Pancreas (tissue), 10 donors: ENCODE measurements at regions not wholly inside any gene's neighbourhood (a gene's known extent, or its start where the extent isn't known, plus 50 kb on each side); places are given as distances from the start of the nearest gene placed in this dataset.

Experiments used
- ATAC-seq, 4 donors: fragments of 200-7000 bp; cut with Tn5 transposase; one replicate each; pipeline versions ENCODE4 v1.8.0 to v1.9.1; 2020; ENCODE audit warnings: mild to moderate bottlenecking in 4 of 4, moderate library complexity in 4 of 4
- DNase-seq, 6 donors: peaks; one replicate each; pipeline ENCODE4 v3.0.0-alpha.2; 2020
- FAIRE-seq: peaks from 2 replicates; lab custom pipeline; 2012; peaks lifted over from hg19 to GRCh38; lab: Jason Lieb, UNC
- H3K27ac ChIP-seq, 4 donors: fragments of 200-600 bp; sonication (generic); 1 replicate in 3 of 4; 2 replicates in 1 of 4; pipeline versions ENCODE4 v1.5.0 to v1.8.0; 2020
- H3K27me3 ChIP-seq, 4 donors: fragments of 200-600 bp; one replicate each; pipeline ENCODE4 v1.8.0; 2021
- H3K36me3 ChIP-seq, 3 donors: fragments of 200-600 bp; sonication (generic) in 1 of 3; one replicate each; pipeline versions ENCODE4 v1.5.0 to v1.8.0; 2020 to 2021
- H3K4me1 ChIP-seq, 3 donors: fragments of 200-600 bp; one replicate each; pipeline ENCODE4 v1.8.0; 2021
- H3K4me3 ChIP-seq, 4 donors: fragments of 200-600 bp; sonication (generic) in 2 of 4; one replicate each; pipeline versions ENCODE4 v1.5.0 to v1.8.0; 2020 to 2021
- H3K9me3 ChIP-seq, 4 donors: fragments of 200-600 bp; one replicate each; pipeline ENCODE4 v1.8.0; 2021
- CTCF ChIP-seq, 4 donors: fragments of 200-600 bp; sonication (generic) in 3 of 4; IDR thresholded peaks; one replicate each; pipeline versions ENCODE4 v1.5.0 to v1.8.0; 2021; ENCODE audit warnings: antibody characterized with exemption in 4 of 4
- WGBS, 2 donors: extraction: QIAGEN DNeasy Blood & Tissue Kit; methylation state at CpG; one replicate each; pipeline ENCODE4 v1.1.7; 2013; 5-methylcytosine and 5-hydroxymethylcytosine counted together
- intact Hi-C, 3 donors: fragments of 100-400 bp; cut with DNase I; formaldehyde crosslinking; loops; one replicate each; pipeline versions ENCODE4 v1.11.1 to v1.14.2; 2022
- donor health status: healthy with polysubstance abuse.
- donor health status: DM: no; HTN: no; CAD: no; lungs with moderate emphysema.
- donor health status: DM: no; HTN: no; CAD: no.
- donor health status: control.
- donor health status: control.
- donor health status: Bipolar disorder and iron deficiency.
- donor health status: DM: yes; HTN: yes; CAD: no.
- donor health status: DM: no; HTN: no; CAD: no.
- donor health status: DM: no; HTN: no; CAD: no.
- donor health status: DM: yes; HTN: yes; CAD: no.

- no peak for TF ChIP-seq CTCF (IDR thresholded peaks at IDR 0.05)
- 22 to 24% methylated on average over 4 of the region's 4 CpGs for WGBS, 2 donors
- no peaks in the 10 kb centered on the region for H3K9me3 ChIP-seq
- H3K36me3 ChIP-seq, result no peaks in the 10 kb centered on the region
- no peak overlapping the region for H3K4me3 ChIP-seq
- FAIRE-seq (no peak), DNase-seq (no peak), ATAC-seq (no peak)
- H3K4me1 ChIP-seq, result no peaks in the 10 kb centered on the region
- H3K27me3 ChIP-seq, result no peaks in the 10 kb centered on the region
- intact Hi-C loops, result loop anchor here in 1 of 3 donors (10.0 kb wide), 1 partner anchor 1141 kb away; no protein-coding TSS in a partner anchor
- H3K27ac ChIP-seq, result no peak overlapping the region
Observed at GRCh38 chr12:28876196-28876798, 272.8 kb upstream of the FAR2 start.

- no peak for TF ChIP-seq CTCF (IDR thresholded peaks at IDR 0.05)
- DNase-seq, result no peak
Observed at GRCh38 chr12:28877854-28878253, 271.2 kb upstream of the FAR2 start.

GRCh38 chr12:28878629-28879028, 270.4 kb upstream of the FAR2 start:
- TF ChIP-seq CTCF (IDR thresholded peaks at IDR 0.05), result no peak
- intact Hi-C loops, result loop anchor here in 1 of 3 donors (10.0 kb wide), 1 partner anchor 1144 kb away; no protein-coding TSS in a partner anchor
- no peak overlapping the region for H3K4me3 ChIP-seq
- FAIRE-seq, result no peak
- H3K9me3 ChIP-seq, result no peaks in the 10 kb centered on the region
- DNase-seq, result no peak
- no peaks in the 10 kb centered on the region for H3K27me3 ChIP-seq
- H3K4me1 ChIP-seq, result no peaks in the 10 kb centered on the region
- no peaks in the 10 kb centered on the region for H3K36me3 ChIP-seq
- WGBS, 2 donors, result 52 to 73% methylated on average over 2 of the region's 2 CpGs
- no peak for ATAC-seq
- H3K27ac ChIP-seq, result no peak overlapping the region

More at GRCh38 chr12:28877854-28878253, 271.2 kb upstream of the FAR2 start:
- Histone ChIP-seq H3K9me3 (no peaks in the 10 kb centered on the region), H3K27me3 (no peaks in the 10 kb centered on the region), H3K4me1 (no peaks in the 10 kb centered on the region), H3K36me3 (no peaks in the 10 kb centered on the region), H3K4me3 (no peak overlapping the region), H3K27ac (no peak overlapping the region)
- 67 to 68% methylated on average over 1 of the region's 1 CpG for WGBS, 2 donors
- no peak for FAIRE-seq
- no peak for ATAC-seq
- intact Hi-C loops, result loop anchor here in 1 of 3 donors (10.0 kb wide), 1 partner anchor 1143 kb away; no protein-coding TSS in a partner anchor

- Histone ChIP-seq H3K9me3 (no peaks in the 10 kb centered on the region), H3K27ac (no peak overlapping the region), H3K4me3 (no peak overlapping the region), H3K36me3 (no peaks in the 10 kb centered on the region), H3K27me3 (no peaks in the 10 kb centered on the region), H3K4me1 (no peaks in the 10 kb centered on the region)
- no peak for DNase-seq
- no peak for ATAC-seq
- 88 to 95% methylated on average over 2 of the region's 2 CpGs for WGBS, 2 donors
- no peak for TF ChIP-seq CTCF (IDR thresholded peaks at IDR 0.05)
- intact Hi-C loops, result loop anchor here in 1 of 3 donors (10.0 kb wide), 1 partner anchor 1145 kb away; no protein-coding TSS in a partner anchor
- FAIRE-seq, result no peak
Observed at GRCh38 chr12:28879379-28879778, 269.7 kb upstream of the FAR2 start.

- Histone ChIP-seq H3K27ac (no peak overlapping the region), H3K4me1 (no peaks in the 10 kb centered on the region), H3K27me3 (no peaks in the 10 kb centered on the region), H3K36me3 (no peaks in the 10 kb centered on the region), H3K4me3 (no peak overlapping the region), H3K9me3 (no peaks in the 10 kb centered on the region)
- no peak for DNase-seq
- no peak for ATAC-seq
- no peak for FAIRE-seq
- TF ChIP-seq CTCF (IDR thresholded peaks at IDR 0.05), result no peak
- intact Hi-C loops, result no loop called here
- whole genome bisulfite sequencing, 2 donors, result 66 to 68% methylated on average over 2 of the region's 2 CpGs
Observed at GRCh38 chr12:28882444-28882843, 266.6 kb upstream of the FAR2 start.
